GM12878 (cell line): ENCODE measurements at regions not wholly inside any gene's neighbourhood (a gene's known extent, or its start where the extent isn't known, plus 50 kb on each side); places are given as distances from the start of the nearest gene placed in this dataset.

Experiments
- ATAC-seq: fragments of 200-7000 bp; cut with Tn5 transposase; 3 replicates; pipeline ENCODE4 v1.9.1; 2020; ENCODE audit warnings: mild to moderate bottlenecking, moderate library complexity
- BruUV-seq: library from RNA; stranded (reverse); fragments of 400-500 nt; replicated peaks from 2 replicates; lab custom pipeline; 2021; lab: Mats Ljungman, UMichigan
- CTCF ChIA-PET: fragments of 300-600 bp; sonication (Branson Sonifier 250); formaldehyde crosslinking; extraction: SDS; loops from one replicate; lab custom pipeline; 2021; ENCODE audit warnings: inconsistent platforms; lab: Yijun Ruan, JAX
- POLR2A ChIA-PET: fragments of 350-600 bp; formaldehyde crosslinking; extraction: SDS; loops from one replicate; lab custom pipeline; 2021; ENCODE audit warnings: inconsistent platforms; lab: Charles Lee
- RAD21 ChIA-PET: fragments of 300-600 bp; sonication (Branson Sonifier 250); formaldehyde crosslinking; loops from one replicate; lab custom pipeline; 2023; ENCODE audit warnings: antibody characterized with exemption; ENCODE audit not compliant: unreplicated experiment; lab: Charles Lee
- SMC1A ChIA-PET: fragments of 300-600 bp; sonication (Branson Sonifier 250); formaldehyde crosslinking; loops from one replicate; lab custom pipeline; 2023; ENCODE audit not compliant: unreplicated experiment, uncharacterized antibody; lab: Charles Lee
- DNase-seq: peaks from one replicate; pipeline ENCODE4 v3.0.0-alpha.2; 2011; ENCODE audit warnings: low read depth, low spot score
- FAIRE-seq: peaks from 3 replicates; lab custom pipeline; 2011; peaks lifted over from hg19 to GRCh38; lab: Jason Lieb, UNC
- H2AFZ ChIP-seq: 2 replicates; pipeline ENCODE4 v1.6.0; 2011; ENCODE audit warnings: low read depth, low read length, control low read depth; ENCODE audit not compliant: control insufficient read depth
- H3K27ac ChIP-seq: 2 replicates; pipeline ENCODE4 v1.5.1; 2011; ENCODE audit warnings: control low read depth; ENCODE audit not compliant: control insufficient read depth, insufficient read depth
- H3K27me3 ChIP-seq, 2 experiments: replicated peaks in 1 of 2; 2 replicates each; pipeline versions ENCODE4 v1.6.0 to v1.6.1; 2011; ENCODE audit warnings: low read length in 1 of 2; ENCODE audit not compliant: control insufficient read depth in 2 of 2, insufficient read depth in 2 of 2
- H3K36me3 ChIP-seq, 2 experiments: 2 replicates each; pipeline ENCODE4 v1.5.1; 2011; ENCODE audit warnings: low read length in 1 of 2; ENCODE audit not compliant: control insufficient read depth in 2 of 2, insufficient read depth in 2 of 2
- H3K4me1 ChIP-seq: 2 replicates; pipeline ENCODE4 v1.6.1; 2011; ENCODE audit warnings: mild to moderate bottlenecking, low read length, moderate library complexity, mixed read lengths; ENCODE audit not compliant: control insufficient read depth, insufficient read depth
- H3K4me2 ChIP-seq: 2 replicates; pipeline ENCODE4 v1.6.0; 2011; ENCODE audit warnings: control low read depth; ENCODE audit not compliant: control insufficient read depth, insufficient read depth
- H3K4me3 ChIP-seq: fragments of 200-600 bp; sonication (generic); 2 replicates; pipeline ENCODE4 v1.5.1; 2016
- H3K79me2 ChIP-seq: 2 replicates; pipeline ENCODE4 v1.6.0; 2011; ENCODE audit warnings: low read length; ENCODE audit not compliant: control insufficient read depth, insufficient read depth
- H3K9ac ChIP-seq: 2 replicates; pipeline ENCODE4 v1.8.0; 2011; ENCODE audit warnings: low read length, control low read depth, mixed read lengths; ENCODE audit not compliant: control insufficient read depth, insufficient read depth
- H3K9me3 ChIP-seq: replicated peaks from 3 replicates; pipeline ENCODE4 v1.5.1; 2011; ENCODE audit warnings: mild to moderate bottlenecking, low read length; ENCODE audit not compliant: control insufficient read depth, insufficient read depth
- H4K20me1 ChIP-seq: 2 replicates; pipeline ENCODE4 v1.6.0; 2011; ENCODE audit not compliant: control insufficient read depth, insufficient read depth
- ASH2L ChIP-seq: fragments of 300-600, 200-600 bp; sonication (generic); IDR thresholded peaks from 2 replicates; pipeline ENCODE4 v1.6.1; 2017; ENCODE audit warnings: low read depth, mild to moderate bottlenecking, borderline replicate concordance
- CBFB ChIP-seq: IDR thresholded peaks from 2 replicates; pipeline ENCODE4 v1.6.1; 2016; ENCODE audit warnings: antibody characterized with exemption, low read depth
- CBX3 ChIP-seq: fragments of 200-600 bp; sonication (generic); IDR thresholded peaks from 2 replicates; pipeline ENCODE4 v1.6.1; 2016; ENCODE audit warnings: low read depth, borderline replicate concordance
- CHD1 ChIP-seq: IDR thresholded peaks from 2 replicates; pipeline ENCODE4 v1.6.1; 2012; ENCODE audit warnings: low read depth, low read length, improper control_type of control experiment
- E2F8 ChIP-seq: fragments of 450-650 bp; IDR thresholded peaks from 2 replicates; pipeline ENCODE4 v1.6.1; 2018; ENCODE audit warnings: mild to moderate bottlenecking, low read depth, moderate library complexity; ENCODE audit not compliant: partially characterized antibody
- GATAD2B ChIP-seq: fragments of 450-650 bp; conservative IDR thresholded peaks from 2 replicates; pipeline ENCODE4 v1.6.1; 2017; ENCODE audit warnings: low read depth, mild to moderate bottlenecking, moderate library complexity
- HDAC6 ChIP-seq: fragments of 200-600 bp; sonication (generic); IDR thresholded peaks from one replicate; pipeline ENCODE4 v1.8.0; 2017; ENCODE audit warnings: antibody characterized with exemption; ENCODE audit not compliant: unreplicated experiment
- MTA3 ChIP-seq: IDR thresholded peaks from 2 replicates; pipeline ENCODE4 v1.6.1; 2012; ENCODE audit warnings: low read length, inconsistent platforms, borderline replicate concordance
- MXI1 ChIP-seq: fragments of 150-350 bp; IDR thresholded peaks from 2 replicates; pipeline ENCODE4 v1.6.1; 2011; ENCODE audit warnings: low read depth, mild to moderate bottlenecking, inconsistent platforms, low read length, improper control_type of control experiment
- MYB ChIP-seq: fragments of 150-350 bp; IDR thresholded peaks from 2 replicates; pipeline ENCODE4 v1.6.1; 2014; ENCODE audit warnings: mild to moderate bottlenecking, low read depth, low read length, borderline replicate concordance
- MYC ChIP-seq: IDR thresholded peaks from 2 replicates; pipeline ENCODE4 v1.6.1; 2011; ENCODE audit warnings: mild to moderate bottlenecking, low read length, moderate library complexity, inconsistent platforms; ENCODE audit not compliant: insufficient read depth, insufficient replicate concordance, insufficient read length, severe bottlenecking
- NR2F1 ChIP-seq: fragments of 450-650 bp; conservative IDR thresholded peaks from 2 replicates; pipeline ENCODE4 v1.6.1; 2017; ENCODE audit warnings: mild to moderate bottlenecking
- PAX5 ChIP-seq: IDR thresholded peaks from 2 replicates; pipeline ENCODE4 v1.6.1; 2011; ENCODE audit warnings: low read depth, low read length, borderline replicate concordance
- POLR2AphosphoS2 ChIP-seq: IDR thresholded peaks from 2 replicates; pipeline ENCODE4 v1.6.1; 2011; ENCODE audit warnings: low read depth, mild to moderate bottlenecking, low read length, improper control_type of control experiment, moderate library complexity
- RAD51 ChIP-seq: fragments of 450-650 bp; IDR thresholded peaks from 2 replicates; pipeline ENCODE4 v1.6.1; 2016; ENCODE audit warnings: moderate library complexity, mild to moderate bottlenecking, inconsistent platforms
- SMARCA5 ChIP-seq: fragments of 450-650 bp; IDR thresholded peaks from 2 replicates; pipeline ENCODE4 v1.6.1; 2017; ENCODE audit warnings: mild to moderate bottlenecking
- SPI1 ChIP-seq: IDR thresholded peaks from 2 replicates; pipeline ENCODE4 v1.6.1; 2011; ENCODE audit warnings: low read depth, mild to moderate bottlenecking, low read length, moderate library complexity, borderline replicate concordance; ENCODE audit not compliant: insufficient read depth
- TCF3 ChIP-seq: IDR thresholded peaks from 2 replicates; pipeline ENCODE4 v1.6.1; 2012; ENCODE audit warnings: low read depth, mild to moderate bottlenecking, low read length, borderline replicate concordance; ENCODE audit not compliant: insufficient read depth
- WRNIP1 ChIP-seq: IDR thresholded peaks from 2 replicates; pipeline ENCODE4 v1.6.1; 2011; ENCODE audit warnings: low read depth, low read length, improper control_type of control experiment, borderline replicate concordance
- YY1 ChIP-seq: IDR thresholded peaks from 2 replicates; pipeline ENCODE4 v1.6.1; 2011; ENCODE audit warnings: low read depth, mild to moderate bottlenecking, low read length
- ZNF622 ChIP-seq: fragments of 450-650 bp; IDR thresholded peaks from 2 replicates; pipeline ENCODE4 v1.6.1; 2017; ENCODE audit warnings: mild to moderate bottlenecking, inconsistent platforms
- WGBS: methylation state at CpG from one replicate; pipeline ENCODE4 v1.1.6; 2016; ENCODE audit warnings: low lambda C conversion rate; ENCODE audit not compliant: insufficient replicate concordance, insufficient coverage; ENCODE audit errors: missing lambda C conversion rate; 5-methylcytosine and 5-hydroxymethylcytosine counted together
- in situ Hi-C: fragments of 300-500 bp; cut with MboI; formaldehyde crosslinking; loops from 9 replicates; pipeline ENCODE4 v1.14.3; 2018; ENCODE audit warnings: mixed read lengths
- intact Hi-C: fragments of 100-400 bp; cut with micrococcal nuclease; formaldehyde crosslinking; loops from one replicate; pipeline ENCODE4 v1.14.2; 2022; ENCODE audit not compliant: unreplicated experiment

- TF ChIP-seq ZNF622 = no peak
- TF ChIP-seq SMARCA5 = no peak
- no peak for TF ChIP-seq YY1
- TF ChIP-seq, all 136 proteins: peak for 0
Measured at GRCh38 chr16:9549487-9549886, 458.0 kb downstream of the HAPSTR1 start (continued).

DNA sequence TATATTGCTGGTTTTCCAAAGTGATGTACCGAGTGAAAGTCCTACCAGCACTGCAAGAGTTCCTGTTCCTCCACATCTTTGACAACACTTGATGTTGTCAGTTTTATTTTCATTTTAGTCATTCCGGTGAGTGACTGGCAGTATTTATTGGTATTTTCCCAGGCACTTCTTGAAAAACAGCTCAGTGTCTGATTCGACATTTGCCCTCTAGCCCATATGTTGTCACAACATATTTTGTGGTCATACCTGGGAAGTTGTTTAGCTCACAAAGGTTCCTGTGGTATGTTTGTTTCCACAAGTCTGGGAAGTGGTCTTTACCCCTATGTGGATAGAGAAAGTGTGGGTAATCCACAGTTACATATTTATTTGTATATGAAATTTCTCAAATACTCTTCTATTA is 463.6 kb downstream of the HAPSTR1 start:
- Histone ChIP-seq H4K20me1 (no peaks in the 10 kb centered on the region), H3K4me2 (no peak overlapping the region), H3K9ac (no peak overlapping the region), H3K4me1 (no peaks in the 10 kb centered on the region), H3K27ac (no peak overlapping the region), H3K79me2 (no peaks in the 10 kb centered on the region), H3K4me3 (no peak overlapping the region), H3K9me3 (no peaks in the 10 kb centered on the region), H2AFZ (no peak overlapping the region), H3K27me3 (no peaks in the 10 kb centered on the region; a peak in 1 of 4 replicates), H3K36me3 (no peaks in the 10 kb centered on the region)
- FAIRE-seq (no peak), ATAC-seq (no peak), DNase-seq (no peak)
- ChIA-PET CTCF (no interaction called here), RAD21 (no interaction called here), SMC1A (no interaction called here), POLR2A (no interaction called here)
- TF ChIP-seq GATAD2B (no peak), WRNIP1 (no peak), RAD51 (no peak), MTA3 (no peak), POLR2AphosphoS2 (no peak), MYC (no peak), CBX3 (no peak), MXI1 (no peak), HDAC6 (no peak), ASH2L (no peak), NR2F1 (no peak), MYB (no peak), TCF3 (no peak), E2F8 (no peak), CHD1 (no peak), CBFB (no peak), PAX5 (no peak), SPI1 (no peak)
- BruUV-seq = no TSS peak
- in situ Hi-C loops = no loop called here
- intact Hi-C loops = no loop called here
- 22% methylated on average over 3 of the region's 3 CpGs for WGBS
